ENCODE measurements at regions not wholly inside any gene's neighbourhood (a gene's known extent, or its start where the extent isn't known, plus 50 kb on each side); places are given as distances from the start of the nearest gene placed in this dataset.

DNA sequence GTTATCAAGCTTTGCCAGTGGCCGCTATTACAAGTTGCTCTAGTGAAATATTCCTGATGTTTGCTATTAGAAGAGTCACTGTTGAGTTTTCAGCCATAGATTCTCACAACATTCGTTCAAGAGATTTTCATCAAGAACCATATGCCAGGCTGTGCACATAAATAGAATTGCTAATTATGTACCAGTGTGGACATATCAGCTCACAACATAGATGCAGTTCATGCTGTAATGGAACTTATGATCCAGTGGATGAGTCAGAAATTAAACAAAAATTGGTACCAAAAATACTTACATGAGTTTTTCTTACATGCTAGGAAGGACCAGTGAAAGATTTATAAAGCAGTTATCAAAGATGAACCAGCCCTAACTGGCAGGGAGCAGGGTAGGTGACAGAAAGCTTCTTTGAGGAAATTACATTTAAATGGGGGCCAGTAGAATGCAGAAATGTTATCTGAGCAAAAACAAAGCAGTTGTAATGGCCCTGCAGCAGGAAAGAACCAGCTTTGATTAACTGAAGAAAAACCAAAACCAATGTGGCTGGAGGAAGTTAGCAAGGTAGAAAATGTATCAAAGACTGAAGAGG is 404.2 kb downstream of the DNAH5 start:
- no peak for FAIRE-seq
- TF ChIP-seq, protein P1, sequence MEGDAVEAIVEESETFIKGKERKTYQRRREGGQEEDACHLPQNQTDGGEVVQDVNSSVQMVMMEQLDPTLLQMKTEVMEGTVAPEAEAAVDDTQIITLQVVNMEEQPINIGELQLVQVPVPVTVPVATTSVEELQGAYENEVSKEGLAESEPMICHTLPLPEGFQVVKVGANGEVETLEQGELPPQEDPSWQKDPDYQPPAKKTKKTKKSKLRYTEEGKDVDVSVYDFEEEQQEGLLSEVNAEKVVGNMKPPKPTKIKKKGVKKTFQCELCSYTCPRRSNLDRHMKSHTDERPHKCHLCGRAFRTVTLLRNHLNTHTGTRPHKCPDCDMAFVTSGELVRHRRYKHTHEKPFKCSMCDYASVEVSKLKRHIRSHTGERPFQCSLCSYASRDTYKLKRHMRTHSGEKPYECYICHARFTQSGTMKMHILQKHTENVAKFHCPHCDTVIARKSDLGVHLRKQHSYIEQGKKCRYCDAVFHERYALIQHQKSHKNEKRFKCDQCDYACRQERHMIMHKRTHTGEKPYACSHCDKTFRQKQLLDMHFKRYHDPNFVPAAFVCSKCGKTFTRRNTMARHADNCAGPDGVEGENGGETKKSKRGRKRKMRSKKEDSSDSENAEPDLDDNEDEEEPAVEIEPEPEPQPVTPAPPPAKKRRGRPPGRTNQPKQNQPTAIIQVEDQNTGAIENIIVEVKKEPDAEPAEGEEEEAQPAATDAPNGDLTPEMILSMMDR (IDR thresholded peaks at IDR 0.05; ENCODE audit: insufficient read depth, missing control alignments) = no peak
- no peak for DNase-seq (ENCODE audit: insufficient read length, low spot score)

DNA sequence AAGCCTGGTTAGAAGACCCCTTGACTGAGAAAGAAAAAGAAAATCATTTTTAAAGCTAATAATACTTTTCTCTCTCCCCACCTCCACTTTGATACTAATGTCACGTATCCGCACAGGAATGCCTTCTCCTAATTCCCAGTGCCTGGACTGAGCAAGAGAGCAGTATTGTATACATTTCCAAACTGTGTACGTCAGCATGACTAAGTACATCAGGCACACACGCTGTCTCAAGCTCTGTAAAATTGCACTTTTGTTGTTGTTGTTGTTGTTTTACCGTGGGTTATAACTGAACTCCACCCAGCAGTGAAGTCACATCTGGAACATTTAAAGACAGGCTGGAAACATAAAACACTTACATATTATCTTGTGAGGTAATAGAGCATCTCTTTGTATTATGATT is 407.6 kb downstream of the DNAH5 start:
- DNase-seq (ENCODE audit: insufficient read length, low spot score) (no peak), FAIRE-seq (no peak)
- TF ChIP-seq, protein P1 (IDR thresholded peaks at IDR 0.05; ENCODE audit: insufficient read depth, missing control alignments) = no peak

DNA sequence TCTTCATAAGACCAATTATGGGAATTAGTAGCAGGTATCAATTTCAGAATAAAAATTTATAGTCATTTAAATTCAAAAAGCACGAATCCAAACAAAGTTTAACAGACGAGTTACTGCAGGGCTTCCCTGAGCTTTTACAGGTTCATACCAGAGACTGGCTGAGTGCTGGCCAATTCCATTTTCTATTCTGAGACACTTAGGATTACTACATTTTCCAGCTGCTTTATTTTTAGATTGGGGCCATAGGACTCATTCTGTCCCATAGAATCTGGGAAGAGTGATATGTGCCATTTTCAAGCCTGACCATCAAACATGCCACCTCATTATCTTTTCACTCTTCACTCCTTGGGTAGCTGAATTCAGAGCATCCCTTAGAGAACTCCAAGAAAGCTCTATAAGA is 410.7 kb downstream of the DNAH5 start:
- no peak for FAIRE-seq

DNA sequence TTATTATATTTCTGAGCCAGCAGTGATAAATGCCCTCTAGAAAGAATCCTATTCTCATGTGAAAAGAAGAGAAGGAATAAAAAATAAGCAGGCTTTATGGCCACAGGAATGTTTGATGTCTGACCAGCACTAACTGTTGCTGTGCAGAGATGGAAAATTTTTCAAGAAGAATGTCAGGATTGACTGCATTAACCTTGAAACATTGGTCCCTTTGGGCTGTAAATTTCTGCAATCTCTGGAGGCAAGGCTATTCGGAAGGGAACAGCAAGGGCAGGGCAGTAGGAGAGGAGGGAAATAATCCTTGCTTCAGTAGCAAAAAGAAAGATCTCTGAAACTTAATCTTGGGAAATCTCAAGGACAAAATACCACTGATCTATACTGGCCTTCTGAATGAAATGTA is 415.2 kb downstream of the DNAH5 start:
- DNase-seq (ENCODE audit: insufficient read length, low spot score) = no peak
- no peak for FAIRE-seq
- TF ChIP-seq, protein P1 (IDR thresholded peaks at IDR 0.05; ENCODE audit: insufficient read depth, missing control alignments) = no peak

More for the DNA sequence above, 410.7 kb downstream of the DNAH5 start:
- no peak for DNase-seq (ENCODE audit: insufficient read length, low spot score)
- TF ChIP-seq, protein P1 (IDR thresholded peaks at IDR 0.05; ENCODE audit: insufficient read depth, missing control alignments) = no peak

DNA sequence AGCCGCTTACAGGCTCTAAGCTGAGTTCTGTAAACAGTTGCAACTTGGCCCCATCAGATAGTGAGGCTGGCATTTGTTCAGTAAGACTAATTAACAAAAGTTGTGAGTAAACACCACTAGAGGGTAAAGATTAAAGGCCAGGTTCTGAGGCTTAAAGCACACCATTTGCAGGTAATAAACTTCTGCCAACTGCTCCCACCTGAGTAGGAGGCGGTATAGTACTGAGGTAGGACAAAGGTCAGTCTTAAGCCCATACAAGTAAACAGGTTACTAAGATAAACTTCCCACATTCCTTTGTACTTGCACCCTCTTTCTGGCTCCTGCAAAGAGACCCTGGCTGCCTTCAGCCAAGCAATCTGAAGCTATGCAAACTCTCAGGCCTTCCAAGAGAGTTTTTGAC is 419.6 kb downstream of the DNAH5 start:
- no peak for FAIRE-seq
- TF ChIP-seq, protein P1 (IDR thresholded peaks at IDR 0.05; ENCODE audit: insufficient read depth, missing control alignments) = no peak
- no peak for DNase-seq (ENCODE audit: insufficient read length, low spot score)

DNA sequence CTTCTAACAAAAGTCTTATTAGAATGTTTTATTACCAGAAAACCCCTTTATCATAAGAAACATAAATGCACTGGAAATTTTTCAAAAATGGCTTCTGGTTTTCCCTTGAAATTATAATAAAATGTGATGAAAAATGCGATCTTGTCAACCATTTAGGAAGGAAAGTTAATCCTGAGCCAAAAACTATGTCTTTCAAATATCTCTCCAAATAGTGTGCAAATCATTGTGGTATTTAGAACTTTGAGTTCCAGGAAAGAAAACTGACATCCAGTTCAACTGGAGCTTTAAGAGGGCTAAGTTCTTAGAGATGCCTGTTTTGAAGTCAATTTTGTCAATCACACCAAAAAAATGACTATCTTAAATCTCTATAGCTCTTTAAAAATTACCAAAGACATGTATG is 425.4 kb downstream of the DNAH5 start:
- TF ChIP-seq, protein P1 (IDR thresholded peaks at IDR 0.05; ENCODE audit: insufficient read depth, missing control alignments) = no peak
- DNase-seq (ENCODE audit: insufficient read length, low spot score) = no peak
- no peak for FAIRE-seq

DNA sequence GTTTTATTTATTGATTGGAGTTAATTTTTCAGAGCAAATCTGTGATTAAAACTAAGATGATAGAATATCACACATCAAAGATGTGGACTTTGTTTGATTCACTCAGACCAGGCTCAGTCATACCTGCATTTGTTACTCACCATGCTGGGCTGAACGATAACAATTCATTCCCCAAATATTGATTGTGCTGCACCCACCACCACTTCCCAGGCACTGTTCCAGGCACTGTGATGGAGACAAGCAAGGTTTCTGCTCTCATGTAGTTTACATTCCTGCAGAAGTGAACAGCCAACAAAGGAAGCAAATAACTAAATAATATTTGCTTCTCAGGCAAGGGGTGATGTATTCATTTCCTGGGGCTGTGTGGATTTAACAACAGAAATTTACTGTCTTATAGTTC is 428.3 kb downstream of the DNAH5 start:
- FAIRE-seq (no peak), DNase-seq (ENCODE audit: insufficient read length, low spot score) (no peak)
- TF ChIP-seq, protein P1 (IDR thresholded peaks at IDR 0.05; ENCODE audit: insufficient read depth, missing control alignments) = no peak
